HAP-1 (cell line): ENCODE measurements at regions not wholly inside any gene's neighbourhood (a gene's known extent, or its start where the extent isn't known, plus 50 kb on each side); places are given as distances from the start of the nearest gene placed in this dataset.
"Not testable (repeated sequence)": the region's sequence is repeated elsewhere in the genome, so short reads cannot be mapped to it uniquely, and the experiment has no call there.

Experiments used
- DNase-seq, 2 experiments: peaks; one replicate each; pipeline ENCODE4 v3.0.0-alpha.2; 2016 to 2020; ENCODE audit warnings: low spot score in 2 of 2
- H3K27me3 ChIP-seq: fragments of 250-450 bp; sonication (Bioruptor Pico); 2 replicates; pipeline ENCODE4 v1.5.1; 2020; ENCODE audit warnings: low read depth, mild to moderate bottlenecking, moderate library complexity
- H3K36me3 ChIP-seq: fragments of 250-450 bp; sonication (Bioruptor Pico); replicated peaks from 2 replicates; pipeline ENCODE4 v1.5.1; 2020; ENCODE audit warnings: mild to moderate bottlenecking
- H3K4me1 ChIP-seq: fragments of 250-450 bp; sonication (Bioruptor Pico); 2 replicates; pipeline ENCODE4 v1.5.1; 2020; ENCODE audit warnings: mild to moderate bottlenecking
- H3K4me3 ChIP-seq: fragments of 250-450 bp; sonication (Bioruptor Pico); 2 replicates; pipeline ENCODE4 v1.5.1; 2020; ENCODE audit warnings: mild to moderate bottlenecking, moderate library complexity
- H3K9me3 ChIP-seq: fragments of 250-450 bp; sonication (Bioruptor Pico); 2 replicates; pipeline ENCODE4 v1.5.1; 2020; ENCODE audit warnings: mild to moderate bottlenecking, moderate library complexity
- in situ Hi-C: fragments of 300-500 bp; cut with MboI; formaldehyde crosslinking; loops from 3 replicates; pipeline ENCODE4 v1.14.3; 2020; ENCODE audit warnings: low sequenced_read_pairs, inconsistent platforms, mixed read lengths

DNA sequence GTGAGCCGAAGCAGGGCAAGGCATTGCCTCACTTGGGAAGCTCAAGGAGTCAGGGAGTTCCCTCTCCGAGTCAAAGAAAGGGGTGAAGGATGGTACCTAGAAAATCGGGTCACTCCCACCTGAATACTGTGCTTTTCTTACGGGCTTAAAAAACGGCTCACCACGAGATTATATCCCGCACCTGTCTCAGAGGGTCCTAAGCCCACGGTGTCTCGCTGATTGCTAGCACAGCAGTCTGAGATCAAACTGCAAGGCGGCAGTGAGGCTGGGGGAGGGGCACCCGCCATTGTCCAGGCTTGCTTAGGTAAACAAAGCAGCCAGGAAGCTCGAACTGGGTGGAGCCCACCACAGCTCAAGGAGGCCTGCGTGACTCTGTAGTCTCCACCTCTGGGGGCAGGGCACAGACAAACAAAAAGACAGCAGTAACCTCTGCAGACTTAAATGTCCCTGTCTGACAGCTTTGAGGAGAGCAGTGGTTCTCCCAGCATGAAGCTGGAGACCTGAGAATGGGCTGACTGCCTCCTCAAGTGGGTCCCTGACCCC lies 254.7 kb downstream of the FOXD4L6 start:
- DNase-seq: peak in 1 of 2 experiments; percentile 51
- H3K4me3 ChIP-seq, H3K36me3 ChIP-seq, in situ Hi-C loops, H3K27me3 ChIP-seq, H3K9me3 ChIP-seq, H3K4me1 ChIP-seq: not testable (repeated sequence)

GRCh38 chr9:40868437-40868836 lies 260.0 kb downstream of the FOXD4L6 start:
- H3K4me3 ChIP-seq, H3K27me3 ChIP-seq, in situ Hi-C loops, H3K36me3 ChIP-seq, H3K9me3 ChIP-seq, H3K4me1 ChIP-seq, DNase-seq: not testable (repeated sequence)
